ENCODE measurements at regions not wholly inside any gene's neighbourhood (a gene's known extent, or its start where the extent isn't known, plus 50 kb on each side); places are given as distances from the start of the nearest gene placed in this dataset.

GRCh38 chr5:17154211-17154996 is 63.0 kb upstream of the BASP1 start:
- TF ChIP-seq EZH2 (IDR thresholded peaks at IDR 0.05; ENCODE audit: borderline replicate concordance, insufficient read depth, low read depth, low read length, poor library complexity, severe bottlenecking) = no peak
- TF ChIP-seq, protein P1, sequence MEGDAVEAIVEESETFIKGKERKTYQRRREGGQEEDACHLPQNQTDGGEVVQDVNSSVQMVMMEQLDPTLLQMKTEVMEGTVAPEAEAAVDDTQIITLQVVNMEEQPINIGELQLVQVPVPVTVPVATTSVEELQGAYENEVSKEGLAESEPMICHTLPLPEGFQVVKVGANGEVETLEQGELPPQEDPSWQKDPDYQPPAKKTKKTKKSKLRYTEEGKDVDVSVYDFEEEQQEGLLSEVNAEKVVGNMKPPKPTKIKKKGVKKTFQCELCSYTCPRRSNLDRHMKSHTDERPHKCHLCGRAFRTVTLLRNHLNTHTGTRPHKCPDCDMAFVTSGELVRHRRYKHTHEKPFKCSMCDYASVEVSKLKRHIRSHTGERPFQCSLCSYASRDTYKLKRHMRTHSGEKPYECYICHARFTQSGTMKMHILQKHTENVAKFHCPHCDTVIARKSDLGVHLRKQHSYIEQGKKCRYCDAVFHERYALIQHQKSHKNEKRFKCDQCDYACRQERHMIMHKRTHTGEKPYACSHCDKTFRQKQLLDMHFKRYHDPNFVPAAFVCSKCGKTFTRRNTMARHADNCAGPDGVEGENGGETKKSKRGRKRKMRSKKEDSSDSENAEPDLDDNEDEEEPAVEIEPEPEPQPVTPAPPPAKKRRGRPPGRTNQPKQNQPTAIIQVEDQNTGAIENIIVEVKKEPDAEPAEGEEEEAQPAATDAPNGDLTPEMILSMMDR (IDR thresholded peaks at IDR 0.05) = no peak
